ENCODE measurements at regions not wholly inside any gene's neighbourhood (a gene's known extent, or its start where the extent isn't known, plus 50 kb on each side); places are given as distances from the start of the nearest gene placed in this dataset.

DNA sequence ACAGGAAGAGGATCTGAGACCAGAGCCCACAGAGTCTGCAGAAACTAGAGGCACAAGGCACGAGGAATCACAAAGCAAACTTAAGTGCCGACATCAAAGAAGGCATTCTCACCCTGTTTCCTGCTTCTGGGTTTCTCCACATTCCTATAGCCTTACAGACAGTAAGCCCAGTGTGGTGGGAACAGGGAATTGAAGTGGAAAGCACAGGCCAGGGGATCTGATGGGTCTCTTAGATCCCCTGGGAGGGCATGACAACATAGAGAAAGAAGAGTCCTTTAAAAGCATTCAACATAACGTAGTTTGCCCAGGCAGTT is 75.6 kb upstream of the FRMD6 start:
- Histone ChIP-seq H3K27ac (ENCODE audit: insufficient read depth, low read length) (no peak overlapping the region), H3K4me3 (replicated peaks in 1 of 4; ENCODE audit: control extremely low read depth in 1 of 4, insufficient read depth in 1 of 4, low read depth in 3 of 4, low read length in 4 of 4) (no peak overlapping the region), H3K36me3 (ENCODE audit: control insufficient read depth, insufficient read depth, low read length) (no peaks in the 10 kb centered on the region), H4K20me1 (ENCODE audit: control insufficient read depth, extremely low read depth, insufficient read depth, low read length) (no peaks in the 10 kb centered on the region), H3K4me2 (ENCODE audit: extremely low read depth, insufficient read depth, low read length) (no peak overlapping the region), H3K4me1 (ENCODE audit: control insufficient read depth, extremely low read depth, insufficient read depth, low read length) (no peaks in the 10 kb centered on the region), H3K9me3 (ENCODE audit: control insufficient read depth, insufficient read depth, low read depth, low read length) (no peaks in the 10 kb centered on the region), H2AFZ (ENCODE audit: low read length) (no peak overlapping the region), H3K9ac (ENCODE audit: insufficient read depth, low read length) (no peak overlapping the region), H3K27me3 (ENCODE audit: control insufficient read depth, insufficient read depth, low read length) (no peaks in the 10 kb centered on the region), H3K79me2 (ENCODE audit: control insufficient read depth, insufficient read depth, low read length) (no peaks in the 10 kb centered on the region)
- DNase-seq (ENCODE audit: low read depth in 2 of 2): peak in 1 of 2 donors; percentile 86
- TF ChIP-seq EZH2 (IDR thresholded peaks at IDR 0.05; ENCODE audit: low read length, missing control alignments): no peak
- TF ChIP-seq, protein P1, sequence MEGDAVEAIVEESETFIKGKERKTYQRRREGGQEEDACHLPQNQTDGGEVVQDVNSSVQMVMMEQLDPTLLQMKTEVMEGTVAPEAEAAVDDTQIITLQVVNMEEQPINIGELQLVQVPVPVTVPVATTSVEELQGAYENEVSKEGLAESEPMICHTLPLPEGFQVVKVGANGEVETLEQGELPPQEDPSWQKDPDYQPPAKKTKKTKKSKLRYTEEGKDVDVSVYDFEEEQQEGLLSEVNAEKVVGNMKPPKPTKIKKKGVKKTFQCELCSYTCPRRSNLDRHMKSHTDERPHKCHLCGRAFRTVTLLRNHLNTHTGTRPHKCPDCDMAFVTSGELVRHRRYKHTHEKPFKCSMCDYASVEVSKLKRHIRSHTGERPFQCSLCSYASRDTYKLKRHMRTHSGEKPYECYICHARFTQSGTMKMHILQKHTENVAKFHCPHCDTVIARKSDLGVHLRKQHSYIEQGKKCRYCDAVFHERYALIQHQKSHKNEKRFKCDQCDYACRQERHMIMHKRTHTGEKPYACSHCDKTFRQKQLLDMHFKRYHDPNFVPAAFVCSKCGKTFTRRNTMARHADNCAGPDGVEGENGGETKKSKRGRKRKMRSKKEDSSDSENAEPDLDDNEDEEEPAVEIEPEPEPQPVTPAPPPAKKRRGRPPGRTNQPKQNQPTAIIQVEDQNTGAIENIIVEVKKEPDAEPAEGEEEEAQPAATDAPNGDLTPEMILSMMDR (conservative IDR thresholded peaks at IDR 0.05 in 1 of 2, IDR thresholded peaks at IDR 0.05 in 1 of 2; ENCODE audit: low read depth in 1 of 2, low read length in 2 of 2): no peak

DNA sequence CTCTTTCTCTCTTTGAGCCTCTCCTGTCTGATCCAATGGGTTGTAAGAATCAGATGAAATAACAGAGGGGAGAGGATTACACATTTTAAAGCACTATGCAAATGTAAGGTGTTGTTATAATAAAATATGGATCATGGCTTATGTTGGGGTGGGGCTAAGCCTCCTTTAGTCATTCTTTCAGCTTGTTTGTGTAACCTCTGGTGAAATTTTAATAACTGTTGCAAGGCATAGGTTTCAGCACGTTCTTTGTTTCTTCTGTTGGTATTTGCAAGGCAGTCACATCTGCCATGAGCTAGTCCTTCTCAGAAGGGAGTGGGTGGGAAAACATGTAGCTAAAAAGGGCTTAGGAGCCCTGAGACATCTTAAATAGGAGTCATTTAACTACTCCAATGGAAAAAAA is 74.8 kb upstream of the FRMD6 start:
- no peaks in the 10 kb centered on the region for H3K36me3 ChIP-seq (ENCODE audit: control insufficient read depth, insufficient read depth, low read length)
- TF ChIP-seq EZH2 (IDR thresholded peaks at IDR 0.05; ENCODE audit: low read length, missing control alignments): no peak
- TF ChIP-seq, protein P1 (conservative IDR thresholded peaks at IDR 0.05 in 1 of 2, IDR thresholded peaks at IDR 0.05 in 1 of 2; ENCODE audit: low read depth in 1 of 2, low read length in 2 of 2): no peak
- H2AFZ ChIP-seq (ENCODE audit: low read length): no peak overlapping the region
- no peaks in the 10 kb centered on the region for H3K9me3 ChIP-seq (ENCODE audit: control insufficient read depth, insufficient read depth, low read depth, low read length)
- H3K4me2 ChIP-seq (ENCODE audit: extremely low read depth, insufficient read depth, low read length): no peak overlapping the region
- no peak overlapping the region for H3K27ac ChIP-seq (ENCODE audit: insufficient read depth, low read length)
- H3K4me1 ChIP-seq (ENCODE audit: control insufficient read depth, extremely low read depth, insufficient read depth, low read length): no peaks in the 10 kb centered on the region
- H3K79me2 ChIP-seq (ENCODE audit: control insufficient read depth, insufficient read depth, low read length): no peaks in the 10 kb centered on the region
- H3K4me3 ChIP-seq (replicated peaks in 1 of 4; ENCODE audit: control extremely low read depth in 1 of 4, insufficient read depth in 1 of 4, low read depth in 3 of 4, low read length in 4 of 4): no peak overlapping the region
- no peaks in the 10 kb centered on the region for H3K27me3 ChIP-seq (ENCODE audit: control insufficient read depth, insufficient read depth, low read length)
- H3K9ac ChIP-seq (ENCODE audit: insufficient read depth, low read length): no peak overlapping the region
- no peaks in the 10 kb centered on the region for H4K20me1 ChIP-seq (ENCODE audit: control insufficient read depth, extremely low read depth, insufficient read depth, low read length)
- DNase-seq (ENCODE audit: low read depth in 2 of 2): peak; percentile 47 to 56

DNA sequence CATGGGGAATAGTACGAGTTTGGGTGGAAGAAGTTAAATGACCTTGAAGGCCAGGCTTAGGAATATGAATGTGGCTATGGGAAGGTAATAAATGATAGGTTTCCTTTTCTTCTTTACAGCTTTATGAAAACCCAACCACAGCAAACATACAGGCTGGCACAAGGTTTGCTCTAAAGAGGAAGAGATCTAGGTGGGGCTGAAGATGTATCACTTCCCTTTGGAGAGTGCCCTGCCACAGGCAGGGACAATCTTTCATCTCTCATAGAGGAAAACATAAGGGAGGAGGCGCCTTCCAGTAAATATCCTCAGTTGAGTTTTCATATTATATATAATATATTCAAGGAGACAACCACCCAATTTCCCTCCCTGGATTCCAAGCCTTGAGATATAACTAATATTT is 72.9 kb upstream of the FRMD6 start:
- no peaks in the 10 kb centered on the region for H3K79me2 ChIP-seq (ENCODE audit: control insufficient read depth, insufficient read depth, low read length)
- H3K9ac ChIP-seq (ENCODE audit: insufficient read depth, low read length): no peak overlapping the region
- H3K4me2 ChIP-seq (ENCODE audit: extremely low read depth, insufficient read depth, low read length): no peak overlapping the region
- H3K36me3 ChIP-seq (ENCODE audit: control insufficient read depth, insufficient read depth, low read length): no peaks in the 10 kb centered on the region
- H2AFZ ChIP-seq (ENCODE audit: low read length): no peak overlapping the region
- no peak overlapping the region for H3K27ac ChIP-seq (ENCODE audit: insufficient read depth, low read length)
- H4K20me1 ChIP-seq (ENCODE audit: control insufficient read depth, extremely low read depth, insufficient read depth, low read length): no peaks in the 10 kb centered on the region
- TF ChIP-seq EZH2 (IDR thresholded peaks at IDR 0.05; ENCODE audit: low read length, missing control alignments): no peak
- TF ChIP-seq, protein P1 (conservative IDR thresholded peaks at IDR 0.05 in 1 of 2, IDR thresholded peaks at IDR 0.05 in 1 of 2; ENCODE audit: low read depth in 1 of 2, low read length in 2 of 2): no peak
- no peak for DNase-seq (ENCODE audit: low read depth in 2 of 2)
- no peak overlapping the region for H3K4me3 ChIP-seq (replicated peaks in 1 of 4; ENCODE audit: control extremely low read depth in 1 of 4, insufficient read depth in 1 of 4, low read depth in 3 of 4, low read length in 4 of 4)
- no peaks in the 10 kb centered on the region for H3K9me3 ChIP-seq (ENCODE audit: control insufficient read depth, insufficient read depth, low read depth, low read length)
- H3K27me3 ChIP-seq (ENCODE audit: control insufficient read depth, insufficient read depth, low read length): no peaks in the 10 kb centered on the region
- peaks cover 2% of the 10 kb centered on the region for H3K4me1 ChIP-seq (ENCODE audit: control insufficient read depth, extremely low read depth, insufficient read depth, low read length)

Measured in fibroblast of lung (primary cell).